ENCODE measurements at regions not wholly inside any gene's neighbourhood (a gene's known extent, or its start where the extent isn't known, plus 50 kb on each side); places are given as distances from the start of the nearest gene placed in this dataset.

- Histone ChIP-seq H3K36me3 (no peaks in the 10 kb centered on the region), H3K9me3 (no peaks in the 10 kb centered on the region), H3K27ac (no peak overlapping the region), H3K4me3 (no peak overlapping the region), H3K27me3 (replicated peaks; ENCODE audit: insufficient read depth) (no peaks in the 10 kb centered on the region), H3K4me1 (replicated peaks) (no peaks in the 10 kb centered on the region)
- 82% methylated on average over 16 of the region's 16 CpGs for WGBS
- DNase-seq (ENCODE audit: low spot score), result no peak
- intact Hi-C loops (cut with DNase I), result no loop called here
- TF ChIP-seq POLR2A (IDR thresholded peaks at IDR 0.05), result no peak
- no peak for TF ChIP-seq POLR2AphosphoS5 (IDR thresholded peaks at IDR 0.05)
- no peak for TF ChIP-seq CTCF (IDR thresholded peaks at IDR 0.05)
Measured at GRCh38 chr14:101372894-101373620, 188.2 kb upstream of the DIO3 start.

- H3K27me3 ChIP-seq (replicated peaks; ENCODE audit: insufficient read depth), result no peaks in the 10 kb centered on the region
- 87% methylated on average over 22 of the region's 22 CpGs for WGBS
- no peaks in the 10 kb centered on the region for H3K9me3 ChIP-seq
- intact Hi-C loops (cut with DNase I), result no loop called here
- H3K4me1 ChIP-seq (replicated peaks), result no peaks in the 10 kb centered on the region
- no peak for DNase-seq (ENCODE audit: low spot score)
- no peak for TF ChIP-seq POLR2AphosphoS5 (IDR thresholded peaks at IDR 0.05)
- no peaks in the 10 kb centered on the region for H3K36me3 ChIP-seq
- H3K4me3 ChIP-seq, result no peak overlapping the region
- H3K27ac ChIP-seq, result no peak overlapping the region
Measured at GRCh38 chr14:101373690-101374295, 187.5 kb upstream of the DIO3 start.

- WGBS, result 77% methylated on average over 19 of the region's 19 CpGs
- no peak for DNase-seq (ENCODE audit: low spot score)
- intact Hi-C loops (cut with DNase I), result no loop called here
Measured at GRCh38 chr14:101374373-101375338, 186.6 kb upstream of the DIO3 start.

GRCh38 chr14:101377069-101377468 lies 184.2 kb upstream of the DIO3 start:
- intact Hi-C loops (cut with DNase I), result no loop called here
- no peaks in the 10 kb centered on the region for H3K27me3 ChIP-seq (replicated peaks; ENCODE audit: insufficient read depth)

More at GRCh38 chr14:101374373-101375338, 186.6 kb upstream of the DIO3 start:
- H3K4me1 ChIP-seq (replicated peaks), result no peaks in the 10 kb centered on the region
- no peak overlapping the region for H3K4me3 ChIP-seq
- H3K27me3 ChIP-seq (replicated peaks; ENCODE audit: insufficient read depth), result no peaks in the 10 kb centered on the region
- TF ChIP-seq CTCF (IDR thresholded peaks at IDR 0.05), result no peak
- TF ChIP-seq POLR2AphosphoS5 (IDR thresholded peaks at IDR 0.05), result no peak
- TF ChIP-seq POLR2A (IDR thresholded peaks at IDR 0.05), result no peak
- H3K27ac ChIP-seq, result no peak overlapping the region
- no peaks in the 10 kb centered on the region for H3K36me3 ChIP-seq
- H3K9me3 ChIP-seq, result no peaks in the 10 kb centered on the region

More at GRCh38 chr14:101377069-101377468, 184.2 kb upstream of the DIO3 start:
- TF ChIP-seq POLR2AphosphoS5 (IDR thresholded peaks at IDR 0.05) (no peak), POLR2A (IDR thresholded peaks at IDR 0.05) (no peak), CTCF (IDR thresholded peaks at IDR 0.05) (no peak)
- DNase-seq (ENCODE audit: low spot score), result no peak
- no peaks in the 10 kb centered on the region for H3K36me3 ChIP-seq
- no peak overlapping the region for H3K27ac ChIP-seq
- no peaks in the 10 kb centered on the region for H3K4me1 ChIP-seq (replicated peaks)
- 59% methylated on average over 5 of the region's 5 CpGs for WGBS
- no peak overlapping the region for H3K4me3 ChIP-seq
- no peaks in the 10 kb centered on the region for H3K9me3 ChIP-seq

Measured in prostate gland (tissue), 2 donors.